LoVo (cell line): ENCODE measurements at regions not wholly inside any gene's neighbourhood (a gene's known extent, or its start where the extent isn't known, plus 50 kb on each side); places are given as distances from the start of the nearest gene placed in this dataset.

Experiments
- DNase-seq: peaks from one replicate; pipeline ENCODE4 v3.0.0-alpha.2; 2016; ENCODE audit warnings: low spot score

- DNase-seq = no peak
These were observed 61.9 kb upstream of the BMP6 start for GRCh38 chr6:7664003-7664402.

GRCh38 chr6:7668936-7669335 lies 57.0 kb upstream of the BMP6 start:
- no peak for DNase-seq

- DNase-seq = no peak
These were observed 56.2 kb upstream of the BMP6 start for GRCh38 chr6:7669742-7670141.

- DNase-seq = peak; percentile 45
These were observed 54.8 kb upstream of the BMP6 start for GRCh38 chr6:7671076-7671475.

GRCh38 chr6:7671581-7671980 lies 54.3 kb upstream of the BMP6 start:
- no peak for DNase-seq

- no peak for DNase-seq
These were observed 53.5 kb upstream of the BMP6 start for GRCh38 chr6:7672066-7673062.

- peak; percentile 84 for DNase-seq
These were observed 52.8 kb upstream of the BMP6 start for GRCh38 chr6:7673063-7673536.

GRCh38 chr6:7674291-7674690 lies 51.6 kb upstream of the BMP6 start:
- DNase-seq = no peak

GRCh38 chr6:7675353-7675945 lies 50.5 kb upstream of the BMP6 start:
- no peak for DNase-seq
